ENCODE measurements at regions not wholly inside any gene's neighbourhood (a gene's known extent, or its start where the extent isn't known, plus 50 kb on each side); places are given as distances from the start of the nearest gene placed in this dataset.

GRCh38 chr3:3745693-3746092 lies 53.5 kb upstream of the LRRN1 start:
- DNase-seq, result no peak

- no peak for DNase-seq
Measured at GRCh38 chr3:3744826-3745225, 54.4 kb upstream of the LRRN1 start.

GRCh38 chr3:3743754-3744153 lies 55.5 kb upstream of the LRRN1 start:
- no peak for DNase-seq

- DNase-seq, result peak; percentile 53
Measured at GRCh38 chr3:3740061-3740460, 59.2 kb upstream of the LRRN1 start.

GRCh38 chr3:3739330-3740060 lies 59.7 kb upstream of the LRRN1 start:
- peak; percentile 77 for DNase-seq

- DNase-seq, result no peak
Measured at GRCh38 chr3:3737531-3737930, 61.7 kb upstream of the LRRN1 start.

- DNase-seq, result no peak
Measured at GRCh38 chr3:3735919-3736318, 63.3 kb upstream of the LRRN1 start.

GRCh38 chr3:3734881-3735280 lies 64.3 kb upstream of the LRRN1 start:
- no peak for DNase-seq

GRCh38 chr3:3729261-3729660 lies 70.0 kb upstream of the LRRN1 start:
- no peak for DNase-seq

- DNase-seq, result no peak
Measured at GRCh38 chr3:3726549-3726948, 72.7 kb upstream of the LRRN1 start.

GRCh38 chr3:3714572-3714971 lies 84.7 kb upstream of the LRRN1 start:
- no peak for DNase-seq

GRCh38 chr3:3712971-3713370 lies 86.3 kb upstream of the LRRN1 start:
- DNase-seq, result no peak

- no peak for DNase-seq
Measured at GRCh38 chr3:3708769-3709115, 90.5 kb upstream of the LRRN1 start.

- peak; percentile 82 for DNase-seq
Measured at GRCh38 chr3:3707858-3708768, 91.1 kb upstream of the LRRN1 start.

- no peak for DNase-seq
Measured at GRCh38 chr3:3705090-3705775, 94.0 kb upstream of the LRRN1 start.

- no peak for DNase-seq
Measured at GRCh38 chr3:3701949-3702348, 97.3 kb upstream of the LRRN1 start.

GRCh38 chr3:3699816-3700633 lies 99.2 kb upstream of the LRRN1 start:
- DNase-seq, result no peak

- DNase-seq, result no peak
Measured at GRCh38 chr3:3699407-3699806, 99.8 kb upstream of the LRRN1 start.

GRCh38 chr3:3696345-3696744 lies 102.9 kb upstream of the LRRN1 start:
- DNase-seq, result no peak

GRCh38 chr3:3693593-3693992 lies 105.6 kb upstream of the LRRN1 start:
- no peak for DNase-seq

GRCh38 chr3:3689601-3690375 lies 109.4 kb upstream of the LRRN1 start:
- DNase-seq, result no peak
